NCI-H2196 treated with DMSO at 0.1 percent for 48 hours (cell line): ENCODE measurements at regions not wholly inside any gene's neighbourhood (a gene's known extent, or its start where the extent isn't known, plus 50 kb on each side); places are given as distances from the start of the nearest gene placed in this dataset.

Experiments used
- DNase-seq: peaks from one replicate; lab custom pipeline; 2025; ENCODE audit not compliant: unreplicated experiment; lab: John Stamatoyannopoulos, UW

DNA sequence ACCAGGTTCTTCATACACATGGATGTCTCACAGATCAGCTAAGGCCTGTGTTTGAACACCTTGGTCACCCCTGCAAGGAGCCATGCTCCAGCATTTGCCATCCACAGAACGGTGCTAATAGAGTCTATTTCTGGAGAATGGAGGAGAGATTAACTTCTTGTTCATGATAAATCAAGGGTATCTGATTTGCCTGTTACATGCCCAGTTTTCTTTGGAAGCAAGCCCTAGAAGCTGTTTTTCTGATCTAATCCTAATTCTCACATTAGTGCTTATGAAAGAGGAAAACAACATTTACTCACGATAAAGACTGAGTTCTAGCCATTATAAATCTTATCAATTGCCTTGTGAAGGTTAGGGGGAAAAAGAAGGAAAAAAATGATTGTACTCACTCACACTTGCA is 119.6 kb upstream of the DTNA start:
- no peak for DNase-seq

DNA sequence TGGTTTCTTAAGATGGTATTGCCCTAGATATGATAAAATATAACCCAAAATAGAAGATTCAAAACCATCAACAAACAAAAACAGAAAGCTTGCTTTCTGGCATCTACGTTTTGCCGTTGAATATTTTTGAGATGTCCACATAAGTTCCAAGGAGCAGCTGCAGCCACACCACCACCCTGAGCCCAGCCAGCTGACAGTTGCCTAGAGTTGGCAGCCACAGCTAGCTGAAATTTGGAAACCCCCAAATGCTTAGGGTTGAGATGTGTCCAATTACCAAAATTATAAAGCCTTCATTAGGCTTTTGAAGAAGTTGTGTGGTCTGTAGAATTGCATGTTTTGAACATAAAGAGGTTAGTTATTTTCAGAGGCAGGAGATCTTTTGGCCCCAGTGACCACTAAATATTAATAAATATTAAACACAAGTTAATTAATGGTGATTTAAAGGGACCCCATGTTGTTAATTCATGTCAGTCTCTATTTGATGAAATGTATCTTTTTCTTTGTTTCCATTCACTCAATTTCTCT is 118.1 kb upstream of the DTNA start:
- DNase-seq, result no peak

DNA sequence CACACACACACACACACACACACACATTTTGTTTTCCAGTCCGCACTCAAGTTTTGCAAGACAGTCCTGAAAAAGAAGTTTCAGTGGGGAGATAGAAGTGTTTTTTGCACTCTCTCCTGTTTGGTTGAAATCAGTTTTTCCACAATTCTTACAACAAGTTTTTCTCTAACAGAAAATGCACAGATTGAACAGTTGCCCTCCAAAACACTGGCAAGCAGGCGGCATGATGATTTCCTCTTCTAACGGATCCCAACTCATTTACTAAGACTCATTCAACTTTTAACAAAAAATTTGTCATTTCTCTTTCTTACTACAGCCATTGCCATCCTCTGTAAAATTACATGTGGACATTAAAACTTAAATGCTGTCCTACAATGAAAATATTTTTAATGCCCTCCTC is 117.6 kb upstream of the DTNA start:
- DNase-seq, result no peak

DNA sequence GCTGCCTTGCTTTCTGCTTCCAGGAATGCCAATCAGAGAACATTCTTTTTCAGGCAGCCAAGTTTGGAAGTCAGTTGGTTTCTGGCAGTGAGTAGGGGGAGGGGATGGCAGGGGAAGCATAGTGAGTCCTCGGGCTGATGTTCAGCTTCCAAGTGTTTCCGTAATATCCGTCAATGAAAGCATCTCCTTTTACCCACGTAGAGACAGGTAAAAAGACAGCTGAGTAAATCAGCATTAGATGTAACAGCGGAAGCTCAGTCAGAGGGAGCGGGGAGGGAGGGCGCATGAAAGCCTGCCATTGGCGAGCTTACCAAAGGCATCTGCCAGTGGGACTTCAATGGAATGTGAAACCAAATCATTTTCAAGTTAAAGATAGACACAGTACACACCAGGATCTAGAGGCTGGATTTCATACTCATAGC is 117.1 kb upstream of the DTNA start:
- DNase-seq, result no peak

DNA sequence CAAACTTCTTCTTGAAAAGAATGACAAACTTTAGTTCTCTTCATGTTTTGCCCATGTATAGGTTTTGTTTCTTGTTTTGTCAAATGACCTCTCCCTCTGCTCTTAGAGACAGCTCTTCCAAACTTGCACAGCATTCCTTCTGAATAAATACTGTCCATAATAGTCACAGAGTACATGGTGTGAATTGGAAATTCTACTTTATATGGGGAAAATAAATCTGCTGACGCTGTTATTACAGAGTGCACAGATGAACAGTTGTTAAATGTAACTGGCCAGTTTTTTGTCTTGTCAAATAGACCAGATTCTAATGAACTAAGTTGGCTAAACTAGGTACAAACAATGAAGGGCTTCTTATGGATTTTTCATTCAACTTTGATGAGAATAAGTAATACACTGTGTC is 115.8 kb upstream of the DTNA start:
- DNase-seq, result no peak

DNA sequence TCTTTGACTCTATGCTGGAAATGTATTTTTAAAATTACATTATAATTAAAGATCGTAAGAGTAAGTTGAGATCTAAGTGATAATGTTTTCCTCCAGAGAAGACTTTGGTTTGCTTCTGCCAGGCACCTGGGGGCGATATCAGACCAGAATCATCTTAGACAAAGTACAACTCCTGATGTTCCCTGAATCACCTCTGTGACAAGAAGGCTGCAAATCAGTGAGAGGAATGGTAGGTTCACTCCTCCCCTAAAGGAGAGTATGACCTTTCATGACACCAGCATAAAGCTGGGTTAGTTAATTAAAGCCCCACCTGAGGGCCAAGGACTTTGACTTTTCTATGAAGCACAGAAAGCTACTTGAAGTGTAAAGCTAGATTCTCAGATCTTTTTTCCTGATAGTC is 114.4 kb upstream of the DTNA start:
- peak; percentile 10 for DNase-seq

DNA sequence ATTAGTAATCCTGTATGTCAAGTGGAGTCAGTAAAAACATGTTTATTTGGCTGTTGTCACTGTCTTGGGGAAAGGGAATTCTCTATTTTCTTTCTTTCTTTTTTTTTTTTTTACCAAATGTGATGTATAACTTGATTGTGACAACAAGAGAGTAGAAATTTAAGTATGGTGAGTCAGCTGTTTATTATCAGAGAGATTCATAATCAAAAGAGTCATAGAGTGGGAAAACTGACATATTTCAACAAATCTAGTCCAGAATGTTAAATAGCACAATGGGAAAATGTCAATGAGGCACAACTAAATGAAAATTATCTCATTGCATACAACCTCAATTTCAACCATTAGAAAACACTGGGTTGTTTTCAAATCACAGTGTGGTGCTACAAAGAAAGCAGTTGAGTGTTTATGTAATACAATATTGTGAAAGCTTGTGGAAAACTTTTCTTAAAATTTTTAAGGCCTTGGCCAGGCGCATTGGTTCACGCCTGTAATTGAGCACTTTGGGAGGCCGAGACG is 111.9 kb upstream of the DTNA start:
- no peak for DNase-seq

DNA sequence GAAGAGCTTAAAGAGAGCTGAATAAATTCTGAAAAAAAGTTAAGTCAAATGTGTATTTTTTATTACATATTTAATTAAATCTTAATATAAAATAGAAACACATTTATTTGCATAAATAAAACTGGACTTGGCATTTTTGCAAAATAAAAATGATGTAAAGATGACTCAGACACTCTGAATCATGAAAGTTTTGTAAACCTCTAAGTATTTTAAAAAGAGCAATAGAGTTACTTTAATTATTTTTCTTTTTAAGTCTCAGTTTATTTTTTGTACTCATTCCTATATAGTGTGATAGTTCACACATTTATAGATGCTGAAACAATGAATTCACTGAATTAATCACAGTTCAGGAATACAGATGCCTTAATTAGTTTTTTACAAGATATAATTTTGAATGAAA is 109.9 kb upstream of the DTNA start:
- DNase-seq, result no peak

DNA sequence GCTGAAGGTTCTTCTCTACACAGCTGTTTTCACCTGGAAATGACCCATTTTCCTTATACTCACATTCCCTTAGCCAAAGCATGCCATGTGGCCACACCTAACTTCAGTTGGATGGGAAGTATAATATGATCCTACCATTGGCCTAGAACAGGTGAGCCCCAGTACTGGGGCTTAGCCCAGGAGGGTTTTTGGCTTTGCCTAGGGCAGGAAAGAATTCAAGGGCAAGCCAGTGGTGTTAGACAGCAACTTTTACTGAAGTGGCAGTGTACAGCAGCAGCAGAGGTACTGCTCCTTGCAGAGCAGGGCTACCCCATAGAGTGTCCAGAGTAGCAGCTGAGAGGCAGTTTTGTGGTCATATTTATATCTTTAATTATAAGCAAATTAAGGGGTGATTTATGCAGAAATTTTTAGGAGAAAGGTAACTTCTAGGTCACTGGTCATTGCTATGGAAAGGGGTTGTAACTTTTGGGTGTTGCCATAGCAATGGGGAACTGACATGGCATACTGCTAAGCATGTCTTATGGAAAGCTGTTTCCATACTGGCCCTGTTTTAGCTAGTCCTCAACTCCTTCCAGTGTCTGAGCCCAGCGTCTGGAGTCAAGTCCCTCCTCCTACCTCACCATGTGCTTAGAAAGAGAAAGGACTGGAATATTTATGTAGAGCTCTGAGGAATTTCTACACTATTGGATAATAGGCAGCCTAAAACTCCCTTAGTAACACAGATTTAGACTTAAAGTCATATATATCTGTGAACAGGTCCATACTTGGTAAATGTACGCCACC is 109.0 kb upstream of the DTNA start:
- DNase-seq, result no peak

DNA sequence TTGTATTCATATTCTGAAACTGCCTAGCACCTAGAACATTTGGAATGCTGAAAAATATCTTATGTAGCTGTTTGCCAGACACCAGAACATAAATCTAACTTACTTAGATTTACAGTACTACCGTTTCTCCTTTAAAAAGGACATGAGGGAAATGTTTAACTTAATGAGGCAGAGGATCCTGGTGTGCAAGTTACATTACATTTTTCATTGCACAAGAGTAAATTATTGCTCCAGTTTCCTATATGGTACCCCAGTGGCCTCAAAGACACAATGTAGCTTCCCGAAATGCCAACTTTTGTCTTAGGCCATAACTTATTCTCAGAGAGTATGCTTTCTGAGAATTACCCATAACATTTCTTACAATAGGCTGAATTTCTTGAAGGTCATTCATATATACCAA is 105.5 kb upstream of the DTNA start:
- no peak for DNase-seq

DNA sequence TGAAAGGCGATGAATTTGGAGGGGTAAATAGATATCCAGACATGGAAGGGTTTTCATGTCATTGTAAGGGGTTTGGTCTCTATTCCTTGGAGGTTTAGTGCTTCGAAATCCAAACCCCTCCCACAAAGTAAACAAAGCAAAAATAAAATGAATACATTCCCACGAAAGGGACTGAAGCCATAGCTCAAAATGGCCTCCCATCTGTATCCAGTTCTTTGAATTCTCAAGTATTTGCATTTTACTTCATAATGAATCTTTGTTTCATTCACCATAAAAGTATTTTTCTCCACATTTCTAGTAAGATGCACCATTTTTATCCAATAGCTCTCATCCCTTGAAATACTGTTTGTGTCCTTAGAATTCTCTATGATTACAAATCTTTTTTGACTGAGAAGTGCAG is 103.2 kb upstream of the DTNA start:
- DNase-seq, result no peak

DNA sequence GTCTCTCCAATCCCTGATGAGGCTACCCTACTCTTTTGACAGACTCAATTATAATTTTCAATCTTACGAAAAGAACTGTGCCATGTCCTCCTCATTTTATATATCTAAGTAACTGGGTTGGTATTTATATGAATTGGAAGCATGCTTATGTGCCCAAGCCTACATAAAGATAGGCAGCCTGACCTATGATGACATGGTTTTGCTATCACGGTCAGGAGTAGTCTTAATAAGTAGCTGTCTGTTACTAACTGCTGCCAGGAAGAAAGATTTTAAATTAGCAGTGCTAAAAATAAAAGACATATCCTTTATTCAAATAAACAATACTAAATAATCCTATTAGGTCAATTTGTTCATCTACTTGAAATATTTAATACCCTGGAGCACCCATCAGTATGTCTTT is 102.0 kb upstream of the DTNA start:
- no peak for DNase-seq

DNA sequence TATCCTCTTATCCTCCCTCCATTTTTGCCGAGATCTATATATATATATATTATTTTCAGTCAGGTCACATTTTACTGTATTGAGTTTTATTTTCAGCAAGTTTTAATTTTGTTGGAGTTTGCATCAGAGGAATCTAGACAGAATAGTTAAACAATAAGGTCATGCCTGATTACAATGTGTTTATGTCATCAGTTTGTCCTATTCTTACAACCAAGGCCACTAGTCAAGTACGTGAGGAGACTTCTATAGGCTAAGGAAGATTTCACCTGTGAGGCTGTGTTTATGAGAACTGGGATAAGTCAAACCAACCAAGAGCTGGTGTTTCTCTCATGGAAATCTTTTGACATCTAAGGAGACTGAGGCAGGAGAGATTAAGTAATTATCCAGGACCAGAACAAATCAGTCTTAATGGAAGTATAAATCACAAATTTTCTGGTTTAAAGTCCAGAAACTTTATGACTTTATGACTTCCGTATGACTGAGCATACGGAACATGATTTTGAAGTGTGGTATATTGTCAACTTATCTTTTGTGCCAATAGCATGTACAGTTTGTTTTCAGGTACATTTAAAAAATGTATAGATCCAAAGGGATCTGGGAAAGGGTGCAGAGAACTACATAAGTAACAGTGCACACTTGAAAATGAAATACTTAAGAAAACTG is 100.0 kb upstream of the DTNA start:
- no peak for DNase-seq

DNA sequence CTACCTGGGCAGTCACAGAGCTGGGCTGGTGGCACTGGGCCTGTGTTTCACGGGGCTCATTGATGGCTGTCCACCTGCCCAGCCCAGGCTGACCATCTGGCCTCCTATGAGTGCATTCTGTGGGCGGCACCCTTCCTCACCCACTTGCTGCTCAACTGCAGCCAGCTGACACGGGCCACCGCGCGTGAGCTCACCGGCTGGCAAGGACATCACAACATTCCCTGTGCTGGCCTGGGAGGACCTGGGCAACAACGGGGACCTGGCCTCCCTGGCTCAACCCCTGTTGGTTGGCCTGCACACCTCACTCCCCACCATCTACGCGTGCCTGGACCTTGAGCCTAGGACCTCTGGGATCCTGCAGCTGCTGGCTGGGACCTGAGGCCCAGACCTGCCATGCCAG is 98.2 kb upstream of the DTNA start:
- DNase-seq, result no peak

DNA sequence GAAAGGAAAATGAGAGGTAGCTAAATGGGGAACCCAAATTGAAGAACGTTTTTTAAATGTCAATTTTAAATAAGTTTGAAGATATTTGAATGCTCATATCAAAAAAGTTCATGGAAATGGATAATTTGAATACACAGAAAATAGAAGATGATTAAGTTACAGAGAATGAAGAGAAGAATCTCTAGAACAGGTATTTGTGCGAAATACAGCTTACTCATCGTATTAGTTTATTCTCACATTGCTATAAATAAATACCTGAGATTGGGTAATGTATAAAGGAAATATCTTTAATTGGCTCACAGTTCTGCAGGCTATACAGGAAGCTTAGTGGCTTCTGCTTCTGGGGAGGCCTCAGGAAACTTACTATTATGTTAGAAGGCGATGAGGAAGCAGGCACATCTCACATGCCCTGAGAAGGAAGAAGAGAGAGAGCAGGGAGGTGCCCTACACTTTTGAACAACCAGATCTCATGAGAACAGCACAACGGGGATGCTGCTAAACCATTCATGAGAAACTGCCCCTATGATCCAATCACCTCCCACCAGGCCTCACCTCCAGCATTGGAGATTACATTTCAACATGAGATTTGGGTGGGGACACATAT is 89.7 kb upstream of the DTNA start:
- no peak for DNase-seq

DNA sequence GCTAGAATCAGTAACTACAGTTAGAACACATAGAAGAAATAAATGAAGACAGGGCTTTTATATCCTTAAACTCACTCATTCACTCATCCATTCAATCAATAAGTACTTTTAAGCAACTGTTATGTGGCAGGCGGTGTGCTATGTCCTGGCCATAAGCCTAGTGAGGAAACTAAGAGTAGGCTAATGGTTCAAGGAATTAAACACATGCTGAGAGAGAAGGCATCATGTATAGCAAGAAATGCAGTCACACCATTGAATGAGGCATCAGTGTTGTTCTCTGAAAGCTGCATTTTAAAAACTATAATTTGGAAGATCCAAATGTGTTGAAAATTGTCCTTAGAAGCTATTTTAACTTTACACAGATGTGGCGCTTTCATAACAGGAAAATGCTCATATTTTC is 86.5 kb upstream of the DTNA start:
- DNase-seq, result no peak

DNA sequence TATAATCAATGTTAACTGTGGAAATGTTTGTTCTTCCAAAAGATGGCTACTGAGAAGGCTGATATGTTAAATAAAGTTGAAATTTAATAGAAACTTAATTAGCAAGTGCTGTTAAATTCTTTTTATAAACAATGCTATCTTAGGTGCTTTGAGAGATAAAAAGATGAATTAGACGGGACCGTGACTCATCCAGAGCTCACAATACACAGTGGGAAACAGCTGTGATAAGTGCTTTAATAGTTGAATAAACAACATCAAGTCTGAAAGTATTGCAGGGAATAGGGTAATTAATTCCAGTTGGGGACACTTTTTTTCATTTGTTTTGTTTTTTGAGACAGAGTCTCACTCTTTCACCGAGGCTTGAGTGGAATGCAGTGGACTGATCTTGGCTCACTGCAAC is 85.5 kb upstream of the DTNA start:
- DNase-seq, result no peak

DNA sequence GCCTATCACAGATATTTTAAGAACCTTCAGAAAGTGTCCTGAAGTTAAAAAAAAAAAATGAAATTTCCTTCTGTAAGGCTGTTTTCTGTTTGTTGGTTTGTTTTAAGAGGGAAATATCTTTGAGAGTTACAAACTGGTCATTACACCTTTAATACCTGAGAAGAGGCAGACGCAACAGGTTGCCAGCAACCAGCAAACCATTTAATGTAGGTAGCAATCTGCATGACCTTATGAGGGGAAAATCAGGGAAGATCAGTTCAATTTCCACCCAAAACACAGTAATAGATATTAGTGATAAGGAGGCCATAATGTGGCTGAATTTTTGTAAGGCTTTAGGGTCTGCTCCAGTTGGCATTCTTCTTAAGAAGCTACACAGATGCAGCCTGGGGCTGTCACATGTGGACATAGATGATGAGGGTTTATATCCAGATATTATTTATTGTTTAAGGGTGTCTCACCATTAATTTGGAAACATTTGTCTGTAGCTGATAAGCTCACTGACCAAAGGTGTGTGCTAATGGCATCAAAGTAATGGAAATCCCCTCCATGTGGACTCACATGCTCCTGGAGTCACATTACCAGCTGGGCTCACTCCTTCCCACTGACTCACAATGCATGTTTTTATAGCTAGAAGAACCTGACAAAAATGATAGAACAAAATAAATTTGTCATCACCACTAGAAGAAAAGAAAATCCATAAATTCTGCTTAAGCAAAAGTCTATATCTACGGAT is 83.5 kb upstream of the DTNA start:
- DNase-seq, result no peak

DNA sequence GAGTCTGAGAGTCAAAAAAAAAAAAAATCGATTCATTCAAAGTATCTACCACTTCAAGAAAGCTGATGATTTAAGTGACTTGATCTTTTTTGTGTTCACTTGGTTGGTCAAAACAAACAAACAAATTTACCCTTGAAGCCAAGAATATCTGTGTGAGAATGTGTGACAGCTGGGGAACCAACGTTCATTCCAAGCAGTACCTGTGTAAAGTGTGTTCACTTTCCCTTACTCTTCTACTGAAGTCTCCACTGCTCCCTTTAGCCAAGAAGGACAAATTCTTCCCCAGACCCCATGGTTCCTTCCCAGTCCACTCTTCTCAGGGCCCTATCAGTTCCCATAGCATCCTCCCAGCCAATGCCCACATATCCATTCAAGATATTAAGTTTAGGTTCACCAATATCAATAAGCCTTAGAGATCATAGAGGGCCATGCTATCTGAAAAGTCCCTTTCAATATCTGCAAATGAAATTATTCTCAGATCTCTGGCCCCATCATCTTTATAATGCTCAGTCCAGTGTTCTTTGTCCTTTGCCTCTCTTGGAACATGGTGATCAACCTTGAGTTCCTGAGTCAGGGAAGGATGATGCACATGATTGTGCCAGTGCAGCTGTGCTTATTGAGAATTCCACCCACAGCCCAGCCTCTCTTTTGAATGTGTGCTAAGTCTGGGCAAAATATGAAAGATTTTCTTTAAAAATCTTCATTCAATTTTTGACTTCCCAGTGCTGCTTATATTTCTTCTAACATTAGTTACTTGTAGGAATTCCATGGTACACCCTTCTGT is 82.8 kb upstream of the DTNA start:
- no peak for DNase-seq

DNA sequence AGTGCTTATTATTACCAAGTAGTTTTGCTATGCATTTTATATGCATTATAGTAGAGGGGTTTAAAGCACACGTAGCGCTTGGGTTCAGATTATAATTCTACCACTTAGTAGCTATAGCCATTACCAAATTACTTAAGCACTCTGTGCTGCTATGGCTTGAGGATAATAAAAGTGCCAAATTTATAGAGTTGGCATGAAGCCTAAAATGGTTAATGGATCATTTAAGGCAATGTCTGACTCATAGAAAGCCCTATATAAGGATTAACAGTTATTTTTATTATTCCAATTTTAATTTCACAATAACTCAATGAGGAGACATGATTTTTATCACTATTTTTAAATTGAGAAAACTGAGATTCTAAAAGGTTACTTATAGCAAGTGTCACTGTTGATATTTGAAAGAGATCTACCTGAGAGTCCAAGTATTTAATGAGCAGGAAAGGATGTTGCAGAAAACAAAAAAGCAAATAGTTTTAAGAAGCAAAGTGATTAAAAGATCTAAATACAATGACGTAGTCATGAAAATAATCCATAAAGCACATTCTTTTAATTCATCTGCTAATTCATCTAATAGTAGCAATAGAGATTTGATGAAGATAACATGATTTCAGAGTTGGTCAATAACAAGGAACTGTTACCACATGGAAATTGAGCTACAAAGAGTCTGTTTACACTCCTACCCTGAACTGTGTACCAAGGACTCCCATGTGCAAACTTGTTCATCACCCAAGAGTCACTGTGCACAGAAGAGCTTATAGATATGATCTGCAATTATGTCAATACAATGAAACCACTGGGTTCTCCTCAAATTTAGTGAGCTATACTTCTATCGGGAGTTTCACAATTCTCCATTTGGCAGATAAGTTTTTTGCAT is 78.8 kb upstream of the DTNA start:
- no peak for DNase-seq
